Neural cell (in vitro differentiated cells): ENCODE measurements at regions not wholly inside any gene's neighbourhood (a gene's known extent, or its start where the extent isn't known, plus 50 kb on each side); places are given as distances from the start of the nearest gene placed in this dataset.

Experiments used
- CTCF ChIP-seq: fragments of 450-650 bp; IDR thresholded peaks from 2 replicates; pipeline ENCODE4 v1.5.1; 2014; ENCODE audit warnings: antibody characterized with exemption, mild to moderate bottlenecking, moderate library complexity; ENCODE audit not compliant: poor library complexity, severe bottlenecking
- EP300 ChIP-seq: fragments of 450-650 bp; conservative IDR thresholded peaks from 2 replicates; pipeline ENCODE4 v1.6.1; 2014; ENCODE audit warnings: antibody characterized with exemption, mild to moderate bottlenecking, moderate library complexity; ENCODE audit not compliant: poor library complexity, severe bottlenecking
- MXI1 ChIP-seq: fragments of 450-650 bp; conservative IDR thresholded peaks from 2 replicates; pipeline ENCODE4 v1.6.1; 2014; ENCODE audit warnings: antibody characterized with exemption, mild to moderate bottlenecking; ENCODE audit not compliant: poor library complexity, severe bottlenecking
- POLR2AphosphoS5 ChIP-seq: IDR thresholded peaks from 2 replicates; pipeline ENCODE4 v1.6.1; 2012
- TAF1 ChIP-seq: IDR thresholded peaks from 2 replicates; pipeline ENCODE4 v1.6.1; 2012; ENCODE audit warnings: low read depth

DNA sequence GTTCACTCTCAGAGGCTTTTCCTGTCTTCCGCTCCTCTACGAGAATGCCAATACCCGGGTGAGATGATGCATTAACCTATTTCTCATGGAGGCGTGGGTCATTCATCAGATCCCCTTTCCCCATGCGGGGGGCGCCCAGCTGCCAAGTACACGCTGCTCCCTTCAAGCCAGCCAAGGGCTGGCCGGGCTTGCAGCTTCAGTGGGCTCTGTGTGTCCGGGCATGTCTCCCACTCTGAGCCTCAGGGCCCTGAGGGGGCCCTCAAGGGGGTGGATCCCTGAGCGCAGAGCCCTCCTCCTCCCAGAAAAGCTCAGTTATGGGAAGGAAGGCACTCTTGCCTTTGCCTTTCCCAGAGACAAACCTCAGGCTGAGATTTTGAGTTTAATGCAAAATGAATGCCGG is 431.8 kb upstream of the MYT1L start:
- no peak for TF ChIP-seq CTCF
- no peak for TF ChIP-seq POLR2AphosphoS5
- TF ChIP-seq TAF1 = no peak
- no peak for TF ChIP-seq MXI1
- no peak for TF ChIP-seq EP300
